Cardiac muscle cell (in vitro differentiated cells and primary cell): ENCODE measurements at regions not wholly inside any gene's neighbourhood (a gene's known extent, or its start where the extent isn't known, plus 50 kb on each side); places are given as distances from the start of the nearest gene placed in this dataset.

Experiments
- DNase-seq, 2 donors: peaks; one replicate each; pipeline versions ENCODE4 v3.0.0 to v3.0.0-alpha.2; 2010 to 2017; ENCODE audit warnings: low read depth in 1 of 2, low spot score in 1 of 2
- H3K27ac ChIP-seq: fragments of 200-600 bp; sonication (generic); 2 replicates; pipeline ENCODE4 v1.5.1; 2016
- H3K27me3 ChIP-seq: fragments of 200-600 bp; sonication (generic); 2 replicates; pipeline ENCODE4 v1.6.0; 2016; ENCODE audit warnings: control low read depth
- H3K36me3 ChIP-seq: fragments of 200-600 bp; sonication (generic); 2 replicates; pipeline ENCODE4 v1.5.1; 2016; ENCODE audit warnings: control low read depth
- H3K4me1 ChIP-seq: fragments of 200-600 bp; sonication (generic); 2 replicates; pipeline ENCODE4 v1.8.1; 2017; ENCODE audit warnings: low read depth, mild to moderate bottlenecking, mixed run types
- H3K4me3 ChIP-seq: fragments of 200-600 bp; sonication (generic); 2 replicates; pipeline ENCODE4 v1.5.1; 2016; ENCODE audit warnings: mild to moderate bottlenecking
- H3K9me3 ChIP-seq: fragments of 200-600 bp; sonication (generic); 2 replicates; pipeline ENCODE4 v1.5.1; 2017; ENCODE audit warnings: low read depth, mild to moderate bottlenecking, control low read depth
- CTCF ChIP-seq: IDR thresholded peaks from 2 replicates; pipeline ENCODE4 v1.5.1; 2012; ENCODE audit warnings: low read depth, mild to moderate bottlenecking, low read length

- H3K27me3 ChIP-seq = no peaks in the 10 kb centered on the region
- TF ChIP-seq CTCF = no peak
- no peak for DNase-seq
- H3K4me3 ChIP-seq = no peak overlapping the region
- peaks cover 4% of the 10 kb centered on the region for H3K4me1 ChIP-seq
- no peaks in the 10 kb centered on the region for H3K9me3 ChIP-seq
- H3K27ac ChIP-seq = no peak overlapping the region
- H3K36me3 ChIP-seq = no peaks in the 10 kb centered on the region
Measured at GRCh38 chr2:4073026-4073569, 369.7 kb downstream of the DCDC2C start.

GRCh38 chr2:4077017-4077416 lies 373.6 kb downstream of the DCDC2C start:
- Histone ChIP-seq H3K27me3 (no peaks in the 10 kb centered on the region), H3K36me3 (no peaks in the 10 kb centered on the region), H3K9me3 (no peaks in the 10 kb centered on the region), H3K27ac (no peak overlapping the region), H3K4me3 (no peak overlapping the region), H3K4me1 (peaks cover 4% of the 10 kb centered on the region)
- DNase-seq = no peak
- no peak for TF ChIP-seq CTCF

GRCh38 chr2:4085186-4085585 lies 381.8 kb downstream of the DCDC2C start:
- Histone ChIP-seq H3K27ac (no peak overlapping the region), H3K4me3 (no peak overlapping the region), H3K9me3 (no peaks in the 10 kb centered on the region), H3K4me1 (no peaks in the 10 kb centered on the region), H3K27me3 (no peaks in the 10 kb centered on the region), H3K36me3 (no peaks in the 10 kb centered on the region)
- no peak for TF ChIP-seq CTCF
- DNase-seq = no peak

- peak in 1 of 2 donors; percentile 5 for DNase-seq
- TF ChIP-seq CTCF = no peak
- Histone ChIP-seq H3K4me3 (no peak overlapping the region), H3K27ac (no peak overlapping the region), H3K27me3 (no peaks in the 10 kb centered on the region), H3K4me1 (no peaks in the 10 kb centered on the region), H3K9me3 (no peaks in the 10 kb centered on the region), H3K36me3 (no peaks in the 10 kb centered on the region)
Measured at GRCh38 chr2:4090668-4091630, 387.6 kb downstream of the DCDC2C start.

GRCh38 chr2:4091869-4092268 lies 388.5 kb downstream of the DCDC2C start:
- Histone ChIP-seq H3K27me3 (no peaks in the 10 kb centered on the region), H3K4me3 (no peak overlapping the region), H3K36me3 (no peaks in the 10 kb centered on the region), H3K27ac (no peak overlapping the region), H3K4me1 (no peaks in the 10 kb centered on the region), H3K9me3 (no peaks in the 10 kb centered on the region)
- DNase-seq = no peak
- no peak for TF ChIP-seq CTCF
